ENCODE measurements at regions not wholly inside any gene's neighbourhood (a gene's known extent, or its start where the extent isn't known, plus 50 kb on each side); places are given as distances from the start of the nearest gene placed in this dataset.

- H3K4me3 Mint-ChIP-seq = no peak overlapping the region
- DNase-seq (no peak), ATAC-seq (no peak)
- no peak overlapping the region for H3K27ac Mint-ChIP-seq
- H3K4me1 Mint-ChIP-seq = no peaks in the 10 kb centered on the region
- H3K27ac ChIP-seq (ENCODE audit: low read length) = no peak overlapping the region
- H3K9me3 Mint-ChIP-seq = no peaks in the 10 kb centered on the region
- WGBS (ENCODE audit: insufficient coverage) = 86% methylated on average over 7 of the region's 7 CpGs
- no peaks in the 10 kb centered on the region for H3K9me3 ChIP-seq (ENCODE audit: control insufficient read depth, insufficient read depth, low read length)
- TF ChIP-seq CTCF (IDR thresholded peaks at IDR 0.05) = no peak
- H3K4me3 ChIP-seq (ENCODE audit: low read length) = no peak overlapping the region
- H3K27me3 ChIP-seq (ENCODE audit: control insufficient read depth, insufficient read depth, low read length) = no peaks in the 10 kb centered on the region
- intact Hi-C loops (cut with micrococcal nuclease) = no loop called here
- no peaks in the 10 kb centered on the region for H3K36me3 ChIP-seq (ENCODE audit: control insufficient read depth, insufficient read depth, low read length)
- H3K4me1 ChIP-seq (ENCODE audit: control insufficient read depth, insufficient read depth, low read length) = no peaks in the 10 kb centered on the region
- peaks cover 0 to 2% of the 10 kb centered on the region in 2 donors for H3K27me3 Mint-ChIP-seq (ENCODE audit: low read depth in 2 of 2)
- no peaks in the 10 kb centered on the region for H3K36me3 Mint-ChIP-seq
Observed at GRCh38 chr3:39718674-39719595, 90.5 kb upstream of the MYRIP start.

- no peak overlapping the region for H3K27ac Mint-ChIP-seq
Observed at GRCh38 chr3:39721076-39721475, 88.3 kb upstream of the MYRIP start.

GRCh38 chr3:39724233-39724846 lies 85.1 kb upstream of the MYRIP start:
- Histone ChIP-seq H3K36me3 (ENCODE audit: control insufficient read depth, insufficient read depth, low read length) (no peaks in the 10 kb centered on the region), H3K27me3 (ENCODE audit: control insufficient read depth, insufficient read depth, low read length) (no peaks in the 10 kb centered on the region), H3K27ac (ENCODE audit: low read length) (no peak overlapping the region), H3K4me1 (ENCODE audit: control insufficient read depth, insufficient read depth, low read length) (no peaks in the 10 kb centered on the region), H3K9me3 (ENCODE audit: control insufficient read depth, insufficient read depth, low read length) (no peaks in the 10 kb centered on the region), H3K4me3 (ENCODE audit: low read length) (no peak overlapping the region)
- TF ChIP-seq CTCF (IDR thresholded peaks at IDR 0.05) = no peak
- H3K36me3 Mint-ChIP-seq = no peaks in the 10 kb centered on the region
- intact Hi-C loops (cut with micrococcal nuclease) = no loop called here
- no peak for DNase-seq
- H3K27ac Mint-ChIP-seq = no peak overlapping the region
- H3K4me1 Mint-ChIP-seq = no peaks in the 10 kb centered on the region
- H3K27me3 Mint-ChIP-seq (ENCODE audit: low read depth in 2 of 2) = peaks cover 0 to 3% of the 10 kb centered on the region in 2 donors
- H3K9me3 Mint-ChIP-seq = no peaks in the 10 kb centered on the region
- no peak overlapping the region for H3K4me3 Mint-ChIP-seq
- no peak for ATAC-seq
- 38% methylated on average over 1 of the region's 1 CpG for WGBS (ENCODE audit: insufficient coverage)

More at GRCh38 chr3:39721076-39721475, 88.3 kb upstream of the MYRIP start:
- no peaks in the 10 kb centered on the region for H3K4me1 Mint-ChIP-seq
- no peak for DNase-seq
- no peaks in the 10 kb centered on the region for H3K36me3 Mint-ChIP-seq
- Histone ChIP-seq H3K27ac (ENCODE audit: low read length) (no peak overlapping the region), H3K4me3 (ENCODE audit: low read length) (no peak overlapping the region), H3K27me3 (ENCODE audit: control insufficient read depth, insufficient read depth, low read length) (no peaks in the 10 kb centered on the region), H3K4me1 (ENCODE audit: control insufficient read depth, insufficient read depth, low read length) (no peaks in the 10 kb centered on the region), H3K36me3 (ENCODE audit: control insufficient read depth, insufficient read depth, low read length) (no peaks in the 10 kb centered on the region), H3K9me3 (ENCODE audit: control insufficient read depth, insufficient read depth, low read length) (no peaks in the 10 kb centered on the region)
- 67% methylated on average over 1 of the region's 1 CpG for WGBS (ENCODE audit: insufficient coverage)
- no peak overlapping the region for H3K4me3 Mint-ChIP-seq
- TF ChIP-seq CTCF (IDR thresholded peaks at IDR 0.05) = no peak
- peaks cover 0 to 3% of the 10 kb centered on the region in 2 donors for H3K27me3 Mint-ChIP-seq (ENCODE audit: low read depth in 2 of 2)
- intact Hi-C loops (cut with micrococcal nuclease) = no loop called here
- ATAC-seq = no peak
- no peaks in the 10 kb centered on the region for H3K9me3 Mint-ChIP-seq

All from natural killer cell (primary cell).